ENCODE measurements at regions not wholly inside any gene's neighbourhood (a gene's known extent, or its start where the extent isn't known, plus 50 kb on each side); places are given as distances from the start of the nearest gene placed in this dataset.

- no TSS peak for BruUV-seq (replicated peaks)
- Mint-ChIP-seq H3K4me1 (ENCODE audit: low read depth, unreplicated experiment) (no peaks in the 10 kb centered on the region), H3K27me3 (ENCODE audit: insufficient read depth, unreplicated experiment) (peaks cover 2% of the 10 kb centered on the region), H3K4me3 (ENCODE audit: unreplicated experiment) (no peak overlapping the region), H3K27ac (ENCODE audit: unreplicated experiment) (no peak overlapping the region), H3K36me3 (ENCODE audit: insufficient read depth, unreplicated experiment) (no peaks in the 10 kb centered on the region), H3K9me3 (ENCODE audit: unreplicated experiment) (peaks cover 5% of the 10 kb centered on the region)
- POLR2A ChIA-PET, result no interaction called here
- H3K9me3 ChIP-seq, result peaks cover 2% of the 10 kb centered on the region; the same call in 1 of the 2 replicates
- H3K4me3 ChIP-seq (ENCODE audit: low read depth, low read length), result no peak overlapping the region
- no peaks in the 10 kb centered on the region for H3K36me3 ChIP-seq (ENCODE audit: control insufficient read depth, insufficient read depth, low read length)
- no peaks in the 10 kb centered on the region for H3K4me1 ChIP-seq
- intact Hi-C loops (cut with micrococcal nuclease; ENCODE audit: unreplicated experiment), result no loop called here
- CTCF ChIA-PET, result no interaction called here
- no peaks in the 10 kb centered on the region for H3K27me3 ChIP-seq (replicated peaks; ENCODE audit: control insufficient read depth, insufficient read depth, low read length)
- no peak for DNase-seq
- no peak for TF ChIP-seq CTCF (IDR thresholded peaks at IDR 0.05; ENCODE audit: insufficient read depth in 1 of 2, low read depth in 1 of 2, low read length in 1 of 2, severe bottlenecking in 1 of 2, unreplicated experiment in 1 of 2)
Observed at GRCh38 chr11:13595166-13595565, 73.3 kb upstream of the FAR1 start.

- no peak overlapping the region for H3K4me3 Mint-ChIP-seq (ENCODE audit: unreplicated experiment)
- peaks cover 4% of the 10 kb centered on the region; the same call in 1 of the 2 replicates for H3K9me3 ChIP-seq
- BruUV-seq (replicated peaks), result no TSS peak
- peaks cover 16% of the 10 kb centered on the region for H3K9me3 Mint-ChIP-seq (ENCODE audit: unreplicated experiment)
- intact Hi-C loops (cut with micrococcal nuclease; ENCODE audit: unreplicated experiment), result no loop called here
- H3K36me3 Mint-ChIP-seq (ENCODE audit: insufficient read depth, unreplicated experiment), result no peaks in the 10 kb centered on the region
- no peaks in the 10 kb centered on the region for H3K27me3 ChIP-seq (replicated peaks; ENCODE audit: control insufficient read depth, insufficient read depth, low read length)
- CTCF ChIA-PET, result no interaction called here
- no peaks in the 10 kb centered on the region for H3K36me3 ChIP-seq (ENCODE audit: control insufficient read depth, insufficient read depth, low read length)
- H3K4me1 ChIP-seq, result no peaks in the 10 kb centered on the region
- no peak overlapping the region for H3K4me3 ChIP-seq (ENCODE audit: low read depth, low read length)
- POLR2A ChIA-PET, result no interaction called here
- no peak for TF ChIP-seq CTCF (IDR thresholded peaks at IDR 0.05; ENCODE audit: insufficient read depth in 1 of 2, low read depth in 1 of 2, low read length in 1 of 2, severe bottlenecking in 1 of 2, unreplicated experiment in 1 of 2)
- H3K27ac Mint-ChIP-seq (ENCODE audit: unreplicated experiment), result no peak overlapping the region
- H3K27me3 Mint-ChIP-seq (ENCODE audit: insufficient read depth, unreplicated experiment), result peaks cover 11% of the 10 kb centered on the region
- DNase-seq, result no peak
- H3K4me1 Mint-ChIP-seq (ENCODE audit: low read depth, unreplicated experiment), result no peaks in the 10 kb centered on the region
Observed at GRCh38 chr11:13594044-13594443, 74.4 kb upstream of the FAR1 start.

GRCh38 chr11:13578514-13579140 is 82.8 kb upstream of the PTH start:
- H3K4me3 ChIP-seq (ENCODE audit: low read depth, low read length), result no peak overlapping the region
- no peaks in the 10 kb centered on the region; the same call in 1 of the 2 replicates for H3K27me3 ChIP-seq (replicated peaks; ENCODE audit: control insufficient read depth, insufficient read depth, low read length)
- H3K4me1 Mint-ChIP-seq (ENCODE audit: low read depth, unreplicated experiment), result no peaks in the 10 kb centered on the region
- H3K4me1 ChIP-seq, result no peaks in the 10 kb centered on the region
- no peak for TF ChIP-seq CTCF (IDR thresholded peaks at IDR 0.05; ENCODE audit: insufficient read depth in 1 of 2, low read depth in 1 of 2, low read length in 1 of 2, severe bottlenecking in 1 of 2, unreplicated experiment in 1 of 2)
- intact Hi-C loops (cut with micrococcal nuclease; ENCODE audit: unreplicated experiment), result no loop called here
- H3K9me3 ChIP-seq, result no peaks in the 10 kb centered on the region
- no peaks in the 10 kb centered on the region for H3K36me3 Mint-ChIP-seq (ENCODE audit: insufficient read depth, unreplicated experiment)
- peaks cover 3% of the 10 kb centered on the region for H3K27me3 Mint-ChIP-seq (ENCODE audit: insufficient read depth, unreplicated experiment)
- no peak for DNase-seq
- H3K36me3 ChIP-seq (ENCODE audit: control insufficient read depth, insufficient read depth, low read length), result no peaks in the 10 kb centered on the region
- ChIA-PET POLR2A (no interaction called here), CTCF (no interaction called here)
- no TSS peak for BruUV-seq (replicated peaks)
- H3K4me3 Mint-ChIP-seq (ENCODE audit: unreplicated experiment), result no peak overlapping the region
- peaks cover 21% of the 10 kb centered on the region for H3K9me3 Mint-ChIP-seq (ENCODE audit: unreplicated experiment)
- H3K27ac Mint-ChIP-seq (ENCODE audit: unreplicated experiment), result no peak overlapping the region

Measured in Caco-2 (cell line).